Lower leg skin (tissue), 4 donors: ENCODE measurements at regions not wholly inside any gene's neighbourhood (a gene's known extent, or its start where the extent isn't known, plus 50 kb on each side); places are given as distances from the start of the nearest gene placed in this dataset.

Experiments used
- DNase-seq, 2 donors: peaks; one replicate each; pipeline ENCODE4 v3.0.0-alpha.2; 2019; ENCODE audit warnings: low spot score in 2 of 2
- H3K4me3 ChIP-seq: fragments of 200-600 bp; sonication (generic); 2 replicates; pipeline ENCODE4 v1.5.1; 2017; ENCODE audit warnings: mild to moderate bottlenecking, low read depth; ENCODE audit not compliant: poor library complexity, severe bottlenecking
- CTCF ChIP-seq, 3 donors: fragments of 450-650 bp; IDR thresholded peaks; one replicate each; pipeline ENCODE4 v1.5.1; 2016; ENCODE audit warnings: antibody characterized with exemption in 3 of 3, mild to moderate bottlenecking in 3 of 3, moderate library complexity in 2 of 3
- POLR2A ChIP-seq, 2 donors: fragments of 450-650 bp; IDR thresholded peaks; one replicate each; pipeline ENCODE4 v1.6.1; 2016 to 2017; ENCODE audit warnings: antibody characterized with exemption in 2 of 2, mild to moderate bottlenecking in 1 of 2, moderate library complexity in 1 of 2
- WGBS, 2 donors: methylation state at CpG; one replicate each; pipeline ENCODE4 v1.1.5; 2018; 5-methylcytosine and 5-hydroxymethylcytosine counted together
- intact Hi-C: fragments of 100-400 bp; cut with DNase I; formaldehyde crosslinking; loops from one replicate; pipeline ENCODE4 v1.15.0; 2023; ENCODE audit warnings: low total_unique reads

DNA sequence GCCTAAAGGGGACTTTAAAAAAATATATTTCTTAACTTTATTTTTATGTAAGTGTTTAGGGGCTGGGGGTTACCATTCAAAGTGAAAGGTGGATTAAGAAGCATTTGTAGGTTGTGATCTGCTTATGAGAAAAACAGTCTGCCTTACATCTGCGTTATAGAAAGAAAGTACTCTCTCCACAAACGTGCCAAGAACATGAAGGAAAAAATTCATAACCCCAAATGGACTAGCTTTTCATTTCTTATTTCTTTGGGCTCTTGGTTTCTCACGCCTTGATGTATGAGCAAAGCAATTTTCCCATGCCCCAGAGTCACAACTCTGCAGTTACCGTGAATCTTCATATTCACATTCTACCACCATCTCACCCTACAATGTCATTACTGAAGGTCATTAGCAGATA lies 1165.1 kb upstream of the ADGRL4 start:
- no peak overlapping the region for H3K4me3 ChIP-seq
- no peak for DNase-seq
- intact Hi-C loops, result no loop called here
- TF ChIP-seq POLR2A (IDR thresholded peaks at IDR 0.05) (no peak), CTCF (IDR thresholded peaks at IDR 0.05) (no peak)
- 73% methylated on average over 4 of the region's 4 CpGs for WGBS, 2 donors

DNA sequence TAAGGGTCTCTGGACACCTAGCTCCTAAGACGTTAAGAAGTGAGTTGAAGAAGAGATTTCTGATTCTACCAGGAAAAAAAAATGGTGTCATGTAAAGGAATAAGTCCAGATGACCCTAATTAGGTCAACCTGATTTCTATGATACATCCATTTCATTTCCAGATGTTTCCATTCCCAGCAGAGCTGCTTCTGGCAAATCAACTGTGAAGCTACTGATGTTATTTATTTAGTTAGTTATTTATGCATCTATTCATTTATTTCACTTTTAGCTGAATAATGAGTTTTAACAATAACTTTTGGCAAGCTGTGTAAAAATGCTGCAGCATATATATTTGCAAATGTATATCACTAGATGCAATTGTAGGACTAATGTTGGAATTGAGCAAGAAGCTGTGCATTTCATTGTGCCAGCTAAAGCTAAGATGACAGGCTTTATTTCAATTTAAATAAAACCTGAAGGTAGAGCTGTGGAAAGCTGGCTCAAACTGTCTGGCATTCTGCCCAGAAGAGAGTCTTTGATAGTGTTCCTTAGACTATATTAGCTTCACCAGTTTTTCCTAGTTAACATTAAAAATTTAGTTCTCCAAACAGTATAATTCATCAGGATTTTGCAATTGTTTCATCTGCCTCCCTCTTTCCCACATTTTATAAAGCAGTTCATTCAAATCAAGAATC lies 1164.4 kb upstream of the ADGRL4 start:
- intact Hi-C loops, result no loop called here
- WGBS, 2 donors, result 27 to 53% methylated on average over 1 of the region's 1 CpG
- H3K4me3 ChIP-seq, result no peak overlapping the region
- no peak for DNase-seq
- TF ChIP-seq CTCF (IDR thresholded peaks at IDR 0.05) (no peak), POLR2A (IDR thresholded peaks at IDR 0.05) (no peak)

- no peak for TF ChIP-seq POLR2A (IDR thresholded peaks at IDR 0.05)
- no peak for TF ChIP-seq CTCF (IDR thresholded peaks at IDR 0.05)
- H3K4me3 ChIP-seq, result no peak overlapping the region
- intact Hi-C loops, result no loop called here
- DNase-seq, result no peak
Observed at GRCh38 chr1:80164150-80164549, 1157.6 kb upstream of the ADGRL4 start.

DNA sequence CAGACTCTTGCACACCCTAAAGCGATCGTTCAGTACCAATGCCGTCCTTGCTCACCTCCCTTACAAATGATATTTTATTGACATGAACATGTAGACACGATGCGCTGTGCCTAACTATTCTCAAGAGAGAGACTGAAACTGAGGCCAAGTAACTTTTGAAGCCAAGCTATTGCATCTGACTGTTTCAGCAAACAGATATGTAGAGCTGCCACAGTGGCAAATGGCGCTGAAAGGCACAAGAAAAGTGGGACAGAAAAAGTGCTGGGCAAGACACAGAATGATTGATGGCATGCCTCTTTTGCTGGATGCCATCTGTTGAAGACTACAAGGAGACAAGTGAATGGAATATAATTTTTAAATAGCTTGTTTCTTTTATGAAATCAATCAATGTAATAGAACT lies 1157.2 kb upstream of the ADGRL4 start:
- TF ChIP-seq CTCF (IDR thresholded peaks at IDR 0.05) (no peak), POLR2A (IDR thresholded peaks at IDR 0.05) (no peak)
- no peak for DNase-seq
- intact Hi-C loops, result no loop called here
- no peak overlapping the region for H3K4me3 ChIP-seq
- 80 to 82% methylated on average over 6 of the region's 6 CpGs for WGBS, 2 donors

GRCh38 chr1:80158771-80159170 lies 1152.2 kb upstream of the ADGRL4 start:
- 50 to 53% methylated on average over 2 of the region's 2 CpGs for WGBS, 2 donors
- no peak overlapping the region for H3K4me3 ChIP-seq
- no peak for TF ChIP-seq CTCF (IDR thresholded peaks at IDR 0.05)
- DNase-seq, result no peak
- intact Hi-C loops, result no loop called here

DNA sequence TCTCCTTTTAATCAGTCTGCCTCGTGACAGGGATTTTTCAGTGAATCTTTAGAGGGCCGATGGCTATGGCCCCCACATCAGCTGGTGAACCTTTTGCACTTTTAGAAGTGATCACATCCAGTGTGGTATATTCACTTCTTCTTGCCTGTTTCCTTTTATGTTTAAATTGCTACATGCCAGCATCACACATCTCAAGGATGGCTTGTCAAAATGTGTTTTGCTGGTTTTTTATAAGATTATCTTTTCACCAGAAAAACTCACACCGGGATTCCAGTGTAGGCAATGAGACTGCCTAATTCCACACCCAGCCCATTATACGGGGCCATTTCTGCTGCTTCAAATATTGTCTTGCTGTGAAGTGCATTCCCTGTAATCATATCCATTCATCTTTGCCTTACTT lies 1151.7 kb upstream of the ADGRL4 start:
- DNase-seq, result no peak
- intact Hi-C loops, result no loop called here
- TF ChIP-seq POLR2A (IDR thresholded peaks at IDR 0.05) (no peak), CTCF (IDR thresholded peaks at IDR 0.05) (no peak)
- WGBS, 2 donors, result 84 to 87% methylated on average over 4 of the region's 4 CpGs
- H3K4me3 ChIP-seq, result no peak overlapping the region
